ENCODE measurements at regions not wholly inside any gene's neighbourhood (a gene's known extent, or its start where the extent isn't known, plus 50 kb on each side); places are given as distances from the start of the nearest gene placed in this dataset.

DNA sequence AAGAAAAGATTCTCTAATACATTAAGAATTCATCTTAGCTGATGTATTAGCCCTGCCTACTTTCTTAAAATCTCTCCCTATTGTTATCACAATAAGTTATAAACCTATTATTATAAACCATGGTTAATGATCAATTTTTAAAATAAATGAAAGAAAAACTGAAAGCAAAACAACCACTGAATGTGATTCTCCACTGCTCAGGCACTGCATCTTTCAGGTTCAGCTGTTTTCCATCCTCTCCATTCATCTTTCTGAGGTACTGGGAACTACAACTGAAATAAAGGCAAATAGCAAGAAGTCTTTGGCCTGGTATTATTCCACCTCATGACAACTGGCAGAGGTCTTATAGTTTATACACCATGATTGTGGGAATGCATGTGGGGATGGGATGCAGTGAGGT is 798.9 kb upstream of the AADAT start:
- H3K27ac ChIP-seq (ENCODE audit: low read length in 2 of 2), result no peak overlapping the region
- Mint-ChIP-seq H3K4me1 (no peaks in the 10 kb centered on the region), H3K27ac (no peak overlapping the region), H3K27me3 (no peaks in the 10 kb centered on the region), H3K4me3 (no peak overlapping the region), H3K9me3 (ENCODE audit: insufficient read depth) (peaks cover 3% of the 10 kb centered on the region)
- H3K4me3 ChIP-seq (ENCODE audit: control extremely low read depth in 1 of 5, extremely low read depth in 1 of 5, insufficient read depth in 1 of 5, low read depth in 2 of 5, low read length in 4 of 5), result no peak overlapping the region
- no peaks in the 10 kb centered on the region for H3K4me1 ChIP-seq (ENCODE audit: control insufficient read depth in 2 of 2, insufficient read depth in 2 of 2, low read length in 2 of 2)
- ATAC-seq (ENCODE audit: low read depth), result no peak
- no peak overlapping the region for H2AFZ ChIP-seq (ENCODE audit: insufficient read depth, low read depth, low read length, poor library complexity, severe bottlenecking)
- POLR2A ChIA-PET, result no interaction called here
- H3K9ac ChIP-seq (ENCODE audit: low read length), result no peak overlapping the region
- no peaks in the 10 kb centered on the region for H3K79me2 ChIP-seq (ENCODE audit: control insufficient read depth, insufficient read depth, low read length)
- no peaks in the 10 kb centered on the region for H3K36me3 ChIP-seq (replicated peaks in 1 of 2; ENCODE audit: control extremely low read depth in 1 of 2, control insufficient read depth in 1 of 2, extremely low read depth in 1 of 2, insufficient read depth in 2 of 2, low read length in 1 of 2)
- CTCF ChIA-PET, result no interaction called here
- no peak for DNase-seq
- TF ChIP-seq, protein P1, sequence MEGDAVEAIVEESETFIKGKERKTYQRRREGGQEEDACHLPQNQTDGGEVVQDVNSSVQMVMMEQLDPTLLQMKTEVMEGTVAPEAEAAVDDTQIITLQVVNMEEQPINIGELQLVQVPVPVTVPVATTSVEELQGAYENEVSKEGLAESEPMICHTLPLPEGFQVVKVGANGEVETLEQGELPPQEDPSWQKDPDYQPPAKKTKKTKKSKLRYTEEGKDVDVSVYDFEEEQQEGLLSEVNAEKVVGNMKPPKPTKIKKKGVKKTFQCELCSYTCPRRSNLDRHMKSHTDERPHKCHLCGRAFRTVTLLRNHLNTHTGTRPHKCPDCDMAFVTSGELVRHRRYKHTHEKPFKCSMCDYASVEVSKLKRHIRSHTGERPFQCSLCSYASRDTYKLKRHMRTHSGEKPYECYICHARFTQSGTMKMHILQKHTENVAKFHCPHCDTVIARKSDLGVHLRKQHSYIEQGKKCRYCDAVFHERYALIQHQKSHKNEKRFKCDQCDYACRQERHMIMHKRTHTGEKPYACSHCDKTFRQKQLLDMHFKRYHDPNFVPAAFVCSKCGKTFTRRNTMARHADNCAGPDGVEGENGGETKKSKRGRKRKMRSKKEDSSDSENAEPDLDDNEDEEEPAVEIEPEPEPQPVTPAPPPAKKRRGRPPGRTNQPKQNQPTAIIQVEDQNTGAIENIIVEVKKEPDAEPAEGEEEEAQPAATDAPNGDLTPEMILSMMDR (IDR thresholded peaks at IDR 0.05), result no peak
- TF ChIP-seq EZH2 (IDR thresholded peaks at IDR 0.05; ENCODE audit: borderline replicate concordance, insufficient read depth, low read depth, low read length, poor library complexity, severe bottlenecking), result no peak
- H3K9me3 ChIP-seq (ENCODE audit: control extremely low read depth in 1 of 3, control insufficient read depth in 2 of 3, insufficient read depth in 1 of 3, low read length in 2 of 3), result peaks cover 0 to 7% (median 0%) of the 10 kb centered on the region in 3 donors
- no peak overlapping the region for H3K4me2 ChIP-seq (replicated peaks; ENCODE audit: low read depth, low read length, poor library complexity, severe bottlenecking)
- H4K20me1 ChIP-seq (ENCODE audit: control insufficient read depth, insufficient read depth, low read length, poor library complexity, severe bottlenecking), result no peaks in the 10 kb centered on the region
- intact Hi-C loops (cut with micrococcal nuclease), result no loop called here
- no peaks in the 10 kb centered on the region for H3K27me3 ChIP-seq (replicated peaks in 1 of 4; ENCODE audit: control extremely low read depth in 1 of 4, control insufficient read depth in 3 of 4, insufficient read depth in 4 of 4, low read length in 3 of 4)

DNA sequence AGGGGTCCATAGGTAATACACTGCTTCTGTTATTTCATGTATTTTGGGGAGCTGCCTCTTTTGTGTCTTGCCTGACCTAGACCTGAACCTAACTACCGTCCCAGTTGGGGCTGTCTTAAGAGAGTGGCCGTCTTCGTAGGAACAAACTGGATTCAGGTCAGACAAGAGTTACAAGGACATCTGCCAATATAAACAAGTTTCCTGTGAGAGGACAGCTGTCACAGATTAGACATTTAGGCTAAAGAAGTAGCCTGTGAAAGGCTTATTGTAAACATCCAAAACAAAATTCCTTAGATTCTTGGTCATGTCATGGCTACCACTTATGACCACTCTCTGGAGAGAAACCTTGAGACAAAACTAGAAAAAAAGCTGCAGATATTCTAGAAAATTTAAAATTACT is 797.6 kb upstream of the AADAT start:
- ChIA-PET POLR2A (no interaction called here), CTCF (no interaction called here)
- Histone ChIP-seq H3K36me3 (replicated peaks in 1 of 2; ENCODE audit: control extremely low read depth in 1 of 2, control insufficient read depth in 1 of 2, extremely low read depth in 1 of 2, insufficient read depth in 2 of 2, low read length in 1 of 2) (no peaks in the 10 kb centered on the region), H3K4me2 (replicated peaks; ENCODE audit: low read depth, low read length, poor library complexity, severe bottlenecking) (no peak overlapping the region), H2AFZ (ENCODE audit: insufficient read depth, low read depth, low read length, poor library complexity, severe bottlenecking) (no peak overlapping the region), H3K79me2 (ENCODE audit: control insufficient read depth, insufficient read depth, low read length) (no peaks in the 10 kb centered on the region), H4K20me1 (ENCODE audit: control insufficient read depth, insufficient read depth, low read length, poor library complexity, severe bottlenecking) (no peaks in the 10 kb centered on the region), H3K27ac (ENCODE audit: low read length in 2 of 2) (no peak overlapping the region), H3K27me3 (replicated peaks in 1 of 4; ENCODE audit: control extremely low read depth in 1 of 4, control insufficient read depth in 3 of 4, insufficient read depth in 4 of 4, low read length in 3 of 4) (no peaks in the 10 kb centered on the region), H3K4me1 (ENCODE audit: control insufficient read depth in 2 of 2, insufficient read depth in 2 of 2, low read length in 2 of 2) (no peaks in the 10 kb centered on the region), H3K9me3 (ENCODE audit: control extremely low read depth in 1 of 3, control insufficient read depth in 2 of 3, insufficient read depth in 1 of 3, low read length in 2 of 3) (no peaks in the 10 kb centered on the region), H3K9ac (ENCODE audit: low read length) (no peak overlapping the region), H3K4me3 (ENCODE audit: control extremely low read depth in 1 of 5, extremely low read depth in 1 of 5, insufficient read depth in 1 of 5, low read depth in 2 of 5, low read length in 4 of 5) (no peak overlapping the region)
- TF ChIP-seq, protein P1 (IDR thresholded peaks at IDR 0.05), result no peak
- TF ChIP-seq EZH2 (IDR thresholded peaks at IDR 0.05; ENCODE audit: borderline replicate concordance, insufficient read depth, low read depth, low read length, poor library complexity, severe bottlenecking), result no peak
- no peak for ATAC-seq (ENCODE audit: low read depth)
- H3K4me1 Mint-ChIP-seq, result no peaks in the 10 kb centered on the region
- no peak overlapping the region for H3K27ac Mint-ChIP-seq
- intact Hi-C loops (cut with micrococcal nuclease), result no loop called here
- no peaks in the 10 kb centered on the region for H3K27me3 Mint-ChIP-seq
- 100% methylated on average over 3 of the region's 3 CpGs for WGBS (ENCODE audit: insufficient coverage)
- no peak overlapping the region for H3K4me3 Mint-ChIP-seq
- no peak for DNase-seq
- peaks cover 2% of the 10 kb centered on the region for H3K9me3 Mint-ChIP-seq (ENCODE audit: insufficient read depth)
